Tibial nerve (tissue), 3 donors: ENCODE measurements at regions not wholly inside any gene's neighbourhood (a gene's known extent, or its start where the extent isn't known, plus 50 kb on each side); places are given as distances from the start of the nearest gene placed in this dataset.

Source experiments
- CTCF ChIP-seq, 5 experiments: fragments of 200-600 bp in 3 of 5; fragments of 450-650 bp in 2 of 5; sonication (generic) in 3 of 5; IDR thresholded peaks; one replicate each; pipeline ENCODE4 v1.5.1; 2016 to 2019; ENCODE audit warnings: antibody characterized with exemption in 5 of 5, mild to moderate bottlenecking in 3 of 5, moderate library complexity in 2 of 5
- POLR2A ChIP-seq, 2 donors: fragments of 450-650 bp; IDR thresholded peaks; one replicate each; pipeline ENCODE4 v1.6.1; 2017; ENCODE audit warnings: antibody characterized with exemption in 2 of 2, mild to moderate bottlenecking in 2 of 2, moderate library complexity in 2 of 2

GRCh38 chr14:101121508-101122139 is 218.1 kb upstream of the RTL1 start:
- TF ChIP-seq CTCF (IDR thresholded peaks at IDR 0.05) (no peak), POLR2A (IDR thresholded peaks at IDR 0.05) (no peak)
